ENCODE measurements at regions not wholly inside any gene's neighbourhood (a gene's known extent, or its start where the extent isn't known, plus 50 kb on each side); places are given as distances from the start of the nearest gene placed in this dataset.
"Not testable (repeated sequence)": the region's sequence is repeated elsewhere in the genome, so short reads cannot be mapped to it uniquely, and the experiment has no call there.

DNA sequence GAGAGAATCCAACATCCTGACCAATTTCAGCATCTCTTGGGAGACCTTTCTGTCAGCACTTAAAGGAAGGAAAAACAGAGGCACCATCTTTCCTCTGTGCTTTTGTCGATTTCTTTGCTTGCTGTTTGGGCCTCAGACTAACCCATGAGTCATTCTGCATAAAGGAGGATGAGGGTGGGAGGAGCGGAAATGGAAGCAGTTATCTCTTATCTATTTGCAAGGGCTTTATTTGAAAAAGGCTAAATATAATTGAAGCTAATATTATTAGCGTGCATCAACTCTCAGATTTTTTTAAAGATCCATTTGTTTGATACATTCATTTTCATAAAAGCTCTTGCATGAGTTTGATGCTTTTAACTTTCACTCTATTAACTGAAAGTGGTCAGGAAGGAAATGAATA lies 72.9 kb downstream of the ZNF622 start:
- DNase-seq (ENCODE audit: low read depth, low spot score) = no peak

DNA sequence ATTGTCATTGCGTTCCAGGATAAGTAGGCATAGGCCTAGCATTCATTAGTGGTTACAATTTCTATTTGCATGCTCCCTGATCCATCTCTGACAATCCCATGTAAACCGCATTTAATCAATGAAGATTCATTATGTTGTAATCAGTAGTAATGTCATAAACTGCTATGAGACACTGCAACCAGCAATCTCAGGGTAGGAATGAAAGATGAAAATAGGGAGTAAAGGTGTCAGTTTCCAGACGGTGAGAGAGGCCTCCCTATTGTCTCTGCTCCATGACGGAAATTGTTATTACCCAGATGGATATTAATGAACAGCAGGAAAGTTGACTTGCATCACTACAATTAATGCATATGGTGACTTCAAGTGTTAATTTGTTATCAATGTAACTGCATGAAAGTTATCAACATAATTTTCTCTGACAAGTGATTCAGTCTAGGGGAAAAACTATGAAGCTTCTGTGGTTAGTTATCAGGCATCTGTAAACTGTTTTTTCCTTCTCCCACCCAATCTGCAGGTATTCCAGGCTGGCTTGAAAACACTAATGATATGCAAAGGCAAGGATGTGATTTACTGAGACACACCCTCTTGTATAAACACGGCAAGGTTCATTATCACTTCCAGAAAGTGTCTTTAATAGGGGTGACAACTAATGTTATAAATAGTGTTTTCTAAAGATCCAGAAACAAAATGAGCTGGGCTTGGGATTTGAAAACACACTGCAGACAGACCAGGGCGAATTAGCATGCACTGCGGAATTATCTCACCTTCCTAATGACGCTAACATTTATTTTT lies 73.5 kb downstream of the ZNF622 start:
- no peak for DNase-seq (ENCODE audit: low read depth, low spot score)

DNA sequence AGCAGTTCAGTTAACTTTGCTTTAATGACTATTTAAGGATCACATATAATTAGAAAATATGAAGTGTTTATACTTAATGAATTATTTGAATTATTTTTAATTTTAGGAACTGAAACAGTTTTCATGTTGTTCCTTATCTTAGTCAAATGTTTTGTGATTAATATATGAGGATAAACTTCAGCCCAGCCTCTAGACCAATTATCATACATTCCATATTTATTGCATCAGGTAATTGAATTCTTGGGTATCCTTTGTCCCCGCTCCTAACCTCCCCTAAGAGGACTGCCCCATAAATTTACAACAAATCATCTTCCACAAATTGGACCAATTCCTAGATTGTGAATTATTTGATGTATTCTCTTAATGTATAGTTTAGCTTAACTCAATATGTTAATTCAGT lies 74.8 kb downstream of the ZNF622 start:
- DNase-seq (ENCODE audit: low read depth, low spot score) = no peak

DNA sequence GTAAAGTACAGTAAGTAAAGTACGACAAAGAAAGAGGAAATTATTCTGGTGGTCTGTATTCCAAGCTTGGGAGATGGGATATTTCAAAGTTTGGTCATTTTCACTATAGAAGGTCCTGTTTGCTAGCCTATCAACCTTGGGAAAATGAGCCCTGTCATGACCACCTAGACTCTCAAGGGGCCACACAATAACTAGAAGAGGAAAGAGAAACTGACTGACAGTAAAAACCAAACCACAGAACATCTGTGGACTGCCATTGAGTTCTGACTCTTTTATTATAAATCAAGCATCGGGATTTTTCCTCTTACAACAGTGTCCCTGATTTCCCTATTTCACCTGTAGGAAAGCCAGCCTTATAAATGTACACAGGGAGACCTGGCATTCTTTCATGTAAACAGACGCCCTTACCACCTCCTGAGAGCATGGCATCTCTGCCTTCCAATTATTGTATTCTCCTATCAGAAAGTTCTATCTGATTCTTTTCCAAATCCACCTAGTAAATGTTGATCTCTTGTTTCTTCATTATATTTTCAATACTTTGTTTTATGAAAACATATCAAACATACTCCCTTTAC lies 80.0 kb downstream of the ZNF622 start:
- no peak for DNase-seq (ENCODE audit: low read depth, low spot score)

DNA sequence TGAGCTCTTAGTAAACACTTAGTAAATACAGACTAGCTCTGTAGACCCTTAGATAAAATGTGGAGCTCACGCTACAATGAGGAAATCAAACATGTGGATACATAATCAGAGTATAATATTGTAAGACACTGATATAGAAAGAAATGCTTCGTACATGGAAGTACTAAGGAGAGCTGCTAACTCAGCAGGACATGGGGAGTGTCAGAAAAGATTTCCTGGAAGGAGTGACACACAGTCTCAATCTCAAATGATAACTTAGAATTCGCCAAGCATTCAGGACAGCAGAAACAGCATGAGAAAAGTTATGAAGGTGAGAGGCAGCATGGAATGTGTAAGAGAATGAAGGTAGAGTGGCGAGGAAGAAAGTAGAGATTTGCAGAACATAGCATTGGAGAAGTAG lies 80.8 kb downstream of the ZNF622 start:
- no peak for DNase-seq (ENCODE audit: low read depth, low spot score)

DNA sequence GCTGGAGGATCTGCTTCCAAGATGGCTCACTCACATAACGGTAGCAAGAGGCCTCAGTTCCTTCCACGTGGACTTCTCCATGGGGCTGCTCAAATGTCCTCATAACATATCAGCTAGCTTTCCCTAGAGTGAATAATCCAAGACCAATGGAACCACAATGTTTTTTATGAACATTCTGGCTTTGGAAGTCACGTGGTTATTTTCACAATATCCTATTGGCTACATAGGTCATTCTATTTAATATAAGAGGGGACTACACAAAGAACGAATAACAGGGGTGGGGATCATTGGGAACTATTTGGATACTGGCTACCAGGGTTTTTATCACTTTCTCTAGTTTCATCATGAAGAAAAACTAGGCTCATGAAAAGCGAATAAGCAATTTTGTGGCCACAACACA lies 81.4 kb downstream of the ZNF622 start:
- DNase-seq (ENCODE audit: low read depth, low spot score) = no peak

DNA sequence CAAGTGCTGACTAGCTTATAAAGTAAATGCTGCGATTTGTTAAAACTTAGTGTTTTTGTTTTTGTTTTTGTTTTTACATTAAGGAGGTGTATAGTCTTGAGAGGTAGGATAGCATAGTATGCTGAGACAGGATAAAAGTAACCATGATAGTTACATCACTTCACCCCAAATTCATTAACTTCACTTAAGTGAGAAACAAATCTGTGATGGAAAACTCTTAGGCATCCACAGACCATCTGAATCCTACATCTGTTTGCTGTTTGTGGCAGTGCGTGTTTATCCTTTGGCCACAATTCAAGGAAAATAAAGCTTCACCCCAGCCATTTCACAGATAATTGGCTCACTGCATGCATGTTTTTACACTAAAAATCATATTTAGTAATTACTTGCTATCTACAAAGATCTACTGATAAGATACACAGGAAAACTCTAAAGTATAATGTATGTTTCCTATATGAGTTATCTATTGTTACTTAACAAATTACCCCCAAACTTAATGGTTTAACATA lies 82.0 kb downstream of the ZNF622 start:
- DNase-seq (ENCODE audit: low read depth, low spot score) = no peak

- DNase-seq (ENCODE audit: low read depth, low spot score) = no peak
Observed at GRCh38 chr5:16382047-16382446, 83.6 kb downstream of the ZNF622 start.

DNA sequence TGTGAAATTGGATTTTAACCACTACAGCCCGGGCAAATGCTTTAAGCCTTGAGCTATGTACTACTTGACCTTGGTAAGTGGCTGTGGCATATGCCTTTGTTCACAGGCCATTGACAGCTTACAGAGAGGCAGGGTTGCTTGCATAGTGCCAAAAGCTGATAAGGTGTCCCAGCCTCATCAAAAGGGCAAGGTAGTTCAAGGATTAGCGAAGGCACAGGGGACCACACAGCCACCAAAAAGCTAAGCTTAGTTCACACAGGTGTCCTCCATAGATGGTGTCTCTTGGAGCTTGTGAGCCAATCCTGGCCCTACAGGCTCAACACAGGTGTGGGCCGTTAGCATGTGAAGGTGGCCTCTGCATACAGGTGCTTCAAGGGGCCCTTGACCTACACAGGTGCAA lies 86.8 kb downstream of the ZNF622 start:
- no peak for DNase-seq (ENCODE audit: low read depth, low spot score)

- DNase-seq (ENCODE audit: low read depth, low spot score) = no peak
Observed at GRCh38 chr5:16372493-16372892, 93.1 kb downstream of the ZNF622 start.

GRCh38 chr5:16366491-16366890 lies 99.1 kb downstream of the ZNF622 start:
- no peak for DNase-seq (ENCODE audit: low read depth, low spot score)

DNA sequence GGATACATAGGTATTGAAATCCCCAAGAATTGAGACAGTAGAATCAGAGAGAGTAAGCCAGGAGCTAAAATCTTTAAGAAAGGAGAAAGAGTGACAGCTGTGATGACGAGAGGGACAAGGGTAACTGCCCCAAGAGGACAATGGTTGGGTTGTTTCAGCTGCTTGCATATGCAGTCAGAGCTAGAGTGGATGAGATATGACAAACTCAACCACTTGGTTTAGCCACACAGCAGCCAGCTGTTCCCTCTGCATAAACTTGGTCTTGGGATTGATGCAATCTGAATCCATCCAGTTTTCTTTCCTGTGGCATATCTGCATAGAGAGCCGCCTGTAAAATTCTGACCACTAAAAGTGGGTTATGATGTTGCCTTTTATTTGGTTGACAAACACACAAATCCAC lies 100.7 kb downstream of the ZNF622 start:
- DNase-seq (ENCODE audit: low read depth, low spot score) = no peak

DNA sequence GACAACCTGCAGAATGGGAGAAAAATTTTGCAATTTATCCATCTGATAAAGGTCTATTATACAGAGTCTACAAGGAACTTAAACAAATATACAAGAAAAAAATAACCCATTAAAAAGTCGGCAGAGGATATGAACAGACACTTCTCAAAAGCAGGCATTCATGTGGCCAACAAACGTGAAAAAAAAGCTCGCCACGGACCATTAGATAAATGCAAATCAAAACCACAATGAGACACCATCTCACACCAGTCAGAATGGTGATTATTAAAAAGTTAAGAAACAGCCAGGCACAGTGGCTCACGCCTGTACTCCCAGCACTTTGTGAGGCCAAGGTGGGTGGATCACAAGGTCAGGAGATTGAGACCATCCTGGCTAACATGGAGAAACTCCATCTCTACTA lies 112.2 kb downstream of the ZNF622 start:
- not testable (repeated sequence) for DNase-seq (ENCODE audit: low read depth, low spot score)

- DNase-seq (ENCODE audit: low read depth, low spot score) = no peak
Observed at GRCh38 chr5:16350816-16351215, 114.8 kb downstream of the ZNF622 start.

- DNase-seq (ENCODE audit: low read depth, low spot score) = no peak
Observed at GRCh38 chr5:16346380-16346779, 119.2 kb downstream of the ZNF622 start.

GRCh38 chr5:16345454-16345853 lies 120.1 kb downstream of the ZNF622 start:
- no peak for DNase-seq (ENCODE audit: low read depth, low spot score)

DNA sequence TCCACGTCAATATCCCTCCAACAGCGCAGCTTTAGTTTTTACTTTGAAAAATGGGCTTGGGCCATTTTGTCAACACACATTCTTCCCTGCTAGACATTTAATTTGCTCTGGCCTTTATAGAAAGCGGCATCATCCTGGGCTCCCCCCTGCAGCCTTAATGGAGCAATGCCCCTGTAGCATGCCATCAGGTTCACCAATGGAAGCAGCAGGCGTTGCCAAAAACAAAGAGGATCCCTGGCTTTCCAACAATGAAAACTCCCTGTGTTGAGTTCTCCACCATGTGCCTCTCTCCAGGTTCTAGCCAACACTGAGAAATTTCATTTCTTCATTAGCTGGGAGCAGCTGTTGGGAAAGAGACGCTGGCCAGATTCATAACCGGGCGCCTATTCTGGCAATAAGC lies 139.5 kb downstream of the ZNF622 start:
- DNase-seq (ENCODE audit: low read depth, low spot score) = no peak

DNA sequence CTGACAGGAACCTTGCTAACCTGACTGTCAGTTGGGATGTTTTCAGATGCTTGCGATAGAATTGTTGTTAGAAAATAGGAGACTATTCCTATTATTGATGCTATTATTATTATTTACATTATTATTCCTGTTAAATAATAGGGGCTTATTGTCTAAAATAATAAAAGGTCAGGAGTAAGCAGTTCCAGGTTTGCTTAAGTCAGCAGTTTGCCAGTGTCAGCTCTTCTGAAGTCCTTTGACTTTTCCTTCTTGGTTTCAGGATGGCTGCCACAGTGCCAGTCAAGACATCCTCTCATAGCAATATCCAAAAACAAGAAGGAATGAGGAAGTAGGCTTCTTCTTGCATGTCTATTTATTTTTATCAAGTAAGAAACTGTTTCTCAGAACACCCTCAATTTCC lies 141.7 kb upstream of the MARCHF11 start:
- DNase-seq (ENCODE audit: low read depth, low spot score) = no peak

DNA sequence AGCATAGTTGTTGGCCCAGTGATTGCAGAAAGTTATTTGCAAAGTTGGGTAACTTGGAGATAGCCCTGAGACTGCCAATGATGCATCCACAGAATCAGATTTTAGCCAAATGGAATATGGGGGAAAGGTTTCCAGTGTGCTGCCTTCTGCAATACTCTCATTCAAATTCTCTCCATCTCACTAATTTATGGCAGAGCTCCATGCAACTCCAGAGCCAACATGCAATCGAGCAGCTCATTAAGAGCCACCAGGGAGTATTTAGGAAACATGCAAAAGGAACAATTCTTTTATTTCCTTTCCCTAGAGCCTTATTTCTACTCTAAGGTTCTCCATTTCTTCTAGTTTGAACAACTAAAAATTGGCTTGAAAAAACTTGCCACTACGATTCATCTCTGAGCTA lies 135.9 kb upstream of the MARCHF11 start:
- DNase-seq (ENCODE audit: low read depth, low spot score) = no peak

DNA sequence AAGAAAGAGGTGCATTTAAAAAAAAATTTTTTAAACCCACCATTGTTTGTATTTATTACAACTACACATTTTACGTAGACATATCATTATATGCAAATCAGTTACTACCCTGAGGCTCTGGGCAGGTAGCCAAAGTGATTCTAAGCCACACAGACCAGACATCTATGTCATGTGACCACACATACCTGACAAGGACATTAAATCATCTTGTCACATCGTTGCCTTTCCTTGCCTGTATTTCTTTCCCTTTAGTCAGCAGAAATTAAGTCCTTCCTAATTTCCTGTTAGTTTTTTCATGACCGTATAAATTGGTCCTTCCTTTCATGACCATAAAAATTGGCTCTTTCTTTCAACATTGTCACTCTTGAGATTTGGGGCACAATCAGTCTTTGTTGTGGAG lies 134.2 kb upstream of the MARCHF11 start:
- no peak for DNase-seq (ENCODE audit: low read depth, low spot score)

DNA sequence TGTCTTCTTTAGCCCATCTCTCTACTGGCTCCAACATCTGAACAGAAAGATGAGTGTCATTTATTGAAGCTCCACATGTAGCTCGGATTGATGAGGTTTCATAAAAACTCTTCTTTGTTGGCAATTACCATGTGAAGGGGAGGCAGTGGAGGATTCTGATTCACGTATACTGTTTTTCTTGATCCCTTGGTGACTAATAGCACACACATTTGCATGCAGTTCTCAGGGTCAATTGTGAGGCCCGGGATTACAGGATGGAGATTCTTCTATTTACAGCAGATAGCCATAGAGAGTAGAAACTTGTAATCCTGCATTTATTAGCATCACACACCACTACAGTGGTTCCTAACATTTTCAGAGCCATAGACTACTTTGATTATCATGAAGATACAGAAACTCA lies 133.2 kb upstream of the MARCHF11 start:
- no peak for DNase-seq (ENCODE audit: low read depth, low spot score)

DNA sequence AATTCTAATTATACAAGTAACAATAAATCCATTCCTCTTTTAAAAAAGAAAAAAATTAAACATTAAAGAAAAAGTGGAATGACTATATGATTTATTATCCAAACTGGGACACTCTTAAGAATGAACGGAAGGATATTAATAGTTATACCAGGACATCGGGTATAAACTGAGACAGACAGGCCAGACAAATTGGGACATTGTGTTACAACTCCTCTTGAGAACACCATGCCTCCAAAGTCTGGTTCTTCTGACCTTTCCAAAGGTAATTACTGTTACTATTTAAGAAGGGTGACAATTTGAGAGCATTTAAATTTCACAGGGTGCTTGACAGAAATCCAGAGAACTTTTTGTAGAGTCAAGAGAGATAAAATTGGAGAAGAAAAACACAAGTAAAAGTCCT lies 132.1 kb upstream of the MARCHF11 start:
- DNase-seq (ENCODE audit: low read depth, low spot score) = no peak

- DNase-seq (ENCODE audit: low read depth, low spot score) = no peak
Observed at GRCh38 chr5:16306812-16307211, 127.2 kb upstream of the MARCHF11 start.
